ENCODE measurements at regions not wholly inside any gene's neighbourhood (a gene's known extent, or its start where the extent isn't known, plus 50 kb on each side); places are given as distances from the start of the nearest gene placed in this dataset.

DNA sequence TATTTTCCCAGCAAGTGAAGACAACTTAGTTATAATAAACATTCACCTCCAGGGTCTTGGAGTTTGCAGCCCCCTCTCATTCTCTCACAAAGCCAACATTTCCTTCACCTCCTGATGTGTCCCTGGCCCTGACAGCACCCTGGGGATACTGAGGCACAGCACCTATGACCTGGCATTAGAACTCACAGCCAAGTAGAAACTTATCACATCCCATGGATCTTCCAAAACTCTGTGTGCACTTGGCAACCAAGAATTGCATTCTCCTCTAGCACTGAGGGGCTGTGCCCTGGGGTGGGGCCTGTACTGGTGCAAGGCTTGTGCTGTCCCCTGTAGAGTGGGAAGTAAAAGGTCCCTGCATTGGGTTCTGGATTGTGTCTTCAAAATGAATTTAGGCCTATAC, 116.7 kb upstream of the IGLL5 start:
- TF ChIP-seq, protein P1, sequence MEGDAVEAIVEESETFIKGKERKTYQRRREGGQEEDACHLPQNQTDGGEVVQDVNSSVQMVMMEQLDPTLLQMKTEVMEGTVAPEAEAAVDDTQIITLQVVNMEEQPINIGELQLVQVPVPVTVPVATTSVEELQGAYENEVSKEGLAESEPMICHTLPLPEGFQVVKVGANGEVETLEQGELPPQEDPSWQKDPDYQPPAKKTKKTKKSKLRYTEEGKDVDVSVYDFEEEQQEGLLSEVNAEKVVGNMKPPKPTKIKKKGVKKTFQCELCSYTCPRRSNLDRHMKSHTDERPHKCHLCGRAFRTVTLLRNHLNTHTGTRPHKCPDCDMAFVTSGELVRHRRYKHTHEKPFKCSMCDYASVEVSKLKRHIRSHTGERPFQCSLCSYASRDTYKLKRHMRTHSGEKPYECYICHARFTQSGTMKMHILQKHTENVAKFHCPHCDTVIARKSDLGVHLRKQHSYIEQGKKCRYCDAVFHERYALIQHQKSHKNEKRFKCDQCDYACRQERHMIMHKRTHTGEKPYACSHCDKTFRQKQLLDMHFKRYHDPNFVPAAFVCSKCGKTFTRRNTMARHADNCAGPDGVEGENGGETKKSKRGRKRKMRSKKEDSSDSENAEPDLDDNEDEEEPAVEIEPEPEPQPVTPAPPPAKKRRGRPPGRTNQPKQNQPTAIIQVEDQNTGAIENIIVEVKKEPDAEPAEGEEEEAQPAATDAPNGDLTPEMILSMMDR (IDR thresholded peaks at IDR 0.05; ENCODE audit: low read depth, low read length): no peak
- Histone ChIP-seq H3K4me3 (ENCODE audit: low read depth, low read length) (no peak overlapping the region), H3K9me3 (ENCODE audit: control insufficient read depth, insufficient read depth, low read length) (no peaks in the 10 kb centered on the region), H3K27ac (ENCODE audit: low read depth, low read length) (no peak overlapping the region), H3K27me3 (ENCODE audit: control insufficient read depth, insufficient read depth, low read length) (peaks cover 11% of the 10 kb centered on the region)
- no peak for DNase-seq (ENCODE audit: low read depth, low spot score)
- ChIA-PET CTCF (interaction anchor here (0.6 to 2.1 kb wide), 10 partner anchors 8 to 296 kb away, joined by 3 to 10 read pairs (median 4); no protein-coding TSS in a partner anchor), POLR2A (no interaction called here)

DNA sequence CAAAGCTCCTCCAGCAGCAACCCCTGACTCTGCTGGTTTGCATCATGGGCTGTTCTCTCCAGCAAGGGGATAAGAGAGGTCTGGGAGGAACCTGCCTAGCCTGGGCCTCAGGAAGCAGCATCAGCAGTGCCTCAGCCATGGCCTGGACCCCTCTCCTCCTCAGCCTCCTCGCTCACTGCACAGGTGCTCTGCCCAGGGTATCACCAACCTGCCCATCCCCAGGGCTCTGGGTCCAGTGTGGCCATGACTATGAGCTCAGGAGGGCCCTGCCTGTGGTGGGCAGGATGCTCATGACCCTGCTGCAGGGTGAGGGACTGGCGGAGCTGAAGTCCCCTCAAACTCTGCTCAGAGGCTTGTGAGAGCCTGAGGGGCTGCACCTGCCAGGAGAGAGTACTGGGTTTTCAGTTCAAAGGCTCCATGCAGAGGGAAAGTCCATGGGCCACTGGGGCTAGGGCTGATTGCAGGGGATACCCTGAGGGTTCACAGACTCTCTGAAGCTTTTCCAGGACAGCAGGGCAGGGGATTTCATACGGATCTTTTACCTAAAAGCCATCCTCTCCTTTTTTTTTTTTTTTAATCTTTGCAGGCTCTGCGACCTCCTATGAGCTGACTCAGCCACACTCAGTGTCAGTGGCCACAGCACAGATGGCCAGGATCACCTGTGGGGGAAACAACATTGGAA, 115.8 kb upstream of the IGLL5 start:
- POLR2A ChIA-PET: no interaction called here
- no peak overlapping the region for H3K27ac ChIP-seq (ENCODE audit: low read depth, low read length)
- TF ChIP-seq, protein P1 (IDR thresholded peaks at IDR 0.05; ENCODE audit: low read depth, low read length): no peak

DNA sequence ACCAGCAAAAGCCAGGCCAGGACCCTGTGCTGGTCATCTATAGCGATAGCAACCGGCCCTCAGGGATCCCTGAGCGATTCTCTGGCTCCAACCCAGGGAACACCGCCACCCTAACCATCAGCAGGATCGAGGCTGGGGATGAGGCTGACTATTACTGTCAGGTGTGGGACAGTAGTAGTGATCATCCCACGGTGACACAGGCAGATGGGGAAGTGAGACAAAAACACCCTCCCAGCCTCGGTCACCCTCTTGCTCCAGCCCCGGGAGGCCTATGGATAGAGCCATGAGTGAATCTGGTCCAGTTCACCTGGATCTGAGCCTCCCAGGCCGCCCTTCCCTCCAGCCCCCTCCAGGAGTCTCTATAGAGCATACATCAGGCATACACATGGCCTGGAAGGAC, 115.2 kb upstream of the IGLL5 start:
- ChIA-PET POLR2A (no interaction called here), CTCF (no interaction called here)
- Histone ChIP-seq H3K4me3 (ENCODE audit: low read depth, low read length) (no peak overlapping the region), H3K27me3 (ENCODE audit: control insufficient read depth, insufficient read depth, low read length) (peaks cover 9% of the 10 kb centered on the region), H3K9me3 (ENCODE audit: control insufficient read depth, insufficient read depth, low read length) (no peaks in the 10 kb centered on the region), H3K27ac (ENCODE audit: low read depth, low read length) (no peak overlapping the region)
- DNase-seq (ENCODE audit: low read depth, low spot score): no peak
- TF ChIP-seq, protein P1 (IDR thresholded peaks at IDR 0.05; ENCODE audit: low read depth, low read length): no peak

More for the DNA sequence above, 115.8 kb upstream of the IGLL5 start:
- Histone ChIP-seq H3K4me3 (ENCODE audit: low read depth, low read length) (no peak overlapping the region), H3K9me3 (ENCODE audit: control insufficient read depth, insufficient read depth, low read length) (no peaks in the 10 kb centered on the region), H3K27me3 (ENCODE audit: control insufficient read depth, insufficient read depth, low read length) (peaks cover 11% of the 10 kb centered on the region)
- DNase-seq (ENCODE audit: low read depth, low spot score): no peak
- CTCF ChIA-PET: no interaction called here

DNA sequence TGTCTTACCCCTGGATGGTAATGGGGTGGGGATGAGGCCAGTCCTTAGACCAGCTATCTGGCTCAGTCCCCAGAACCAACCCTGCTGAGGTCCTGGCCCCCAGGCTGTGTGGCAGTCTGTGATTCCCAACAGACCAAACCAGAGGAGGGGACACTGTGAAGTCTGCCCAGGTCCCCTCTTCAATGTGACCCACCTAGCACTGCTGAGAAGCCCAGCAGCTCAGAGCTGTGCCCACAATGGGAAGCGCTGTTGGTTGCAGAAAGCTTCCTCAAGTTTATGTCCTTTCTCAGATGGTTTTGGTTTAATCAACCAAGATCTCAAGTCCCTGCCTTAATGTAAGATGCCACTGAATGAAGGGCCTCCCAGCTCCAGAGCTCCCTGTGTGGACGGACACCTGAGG, 114.7 kb upstream of the IGLL5 start:
- no peak for DNase-seq (ENCODE audit: low read depth, low spot score)
- no peaks in the 10 kb centered on the region for H3K9me3 ChIP-seq (ENCODE audit: control insufficient read depth, insufficient read depth, low read length)
- TF ChIP-seq, protein P1 (IDR thresholded peaks at IDR 0.05; ENCODE audit: low read depth, low read length): no peak
- no peak overlapping the region for H3K27ac ChIP-seq (ENCODE audit: low read depth, low read length)
- ChIA-PET CTCF (no interaction called here), POLR2A (no interaction called here)
- H3K27me3 ChIP-seq (ENCODE audit: control insufficient read depth, insufficient read depth, low read length): peaks cover 8% of the 10 kb centered on the region
- H3K4me3 ChIP-seq (ENCODE audit: low read depth, low read length): no peak overlapping the region

DNA sequence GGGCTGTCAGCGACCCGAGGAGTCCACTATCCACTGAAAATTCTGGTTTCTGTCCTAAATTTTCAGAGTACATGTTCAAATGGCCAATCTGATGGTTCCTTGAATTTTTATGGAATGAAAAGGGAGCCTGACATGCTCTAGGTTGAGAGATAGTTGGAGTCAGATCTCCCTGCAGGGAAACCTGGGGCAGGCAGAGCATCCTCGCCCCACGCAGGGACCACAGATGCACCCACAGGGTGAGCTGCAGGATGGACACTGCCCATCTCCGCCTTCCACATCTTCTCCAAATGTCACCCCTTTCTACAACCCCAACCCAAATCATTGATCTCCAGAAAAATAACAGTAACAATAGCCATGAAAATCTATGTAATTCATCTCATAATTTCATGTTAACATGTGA, 114.2 kb upstream of the IGLL5 start:
- TF ChIP-seq, protein P1 (IDR thresholded peaks at IDR 0.05; ENCODE audit: low read depth, low read length): no peak
- no peak for DNase-seq (ENCODE audit: low read depth, low spot score)
- H3K27ac ChIP-seq (ENCODE audit: low read depth, low read length): no peak overlapping the region
- ChIA-PET CTCF (no interaction called here), POLR2A (no interaction called here)
- H3K9me3 ChIP-seq (ENCODE audit: control insufficient read depth, insufficient read depth, low read length): no peaks in the 10 kb centered on the region
- peaks cover 2% of the 10 kb centered on the region for H3K27me3 ChIP-seq (ENCODE audit: control insufficient read depth, insufficient read depth, low read length)
- no peak overlapping the region for H3K4me3 ChIP-seq (ENCODE audit: low read depth, low read length)

All from AG04450 (cell line).